GM21381 (cell line): ENCODE measurements at regions not wholly inside any gene's neighbourhood (a gene's known extent, or its start where the extent isn't known, plus 50 kb on each side); places are given as distances from the start of the nearest gene placed in this dataset.

Source experiments
- ATAC-seq: cut with Tn5 transposase; IDR thresholded peaks from one replicate; pipeline ENCODE4 v1.9.1; 2021; ENCODE audit warnings: mild to moderate bottlenecking, moderate library complexity; ENCODE audit not compliant: unreplicated experiment

- ATAC-seq, result no peak
These were observed 81.9 kb upstream of the CCDC28A start for GRCh38 chr6:138691595-138692057.

GRCh38 chr6:138692058-138692977 lies 81.3 kb upstream of the CCDC28A start:
- peak; percentile 59 for ATAC-seq

GRCh38 chr6:138692978-138693909 lies 80.3 kb upstream of the CCDC28A start:
- peak; percentile 57 for ATAC-seq

GRCh38 chr6:138695193-138695592 lies 78.4 kb upstream of the CCDC28A start:
- ATAC-seq, result no peak

GRCh38 chr6:138714493-138714892 lies 59.1 kb upstream of the CCDC28A start:
- no peak for ATAC-seq

GRCh38 chr6:138716013-138716412 lies 57.6 kb upstream of the CCDC28A start:
- no peak for ATAC-seq

- ATAC-seq, result no peak
These were observed 56.5 kb upstream of the CCDC28A start for GRCh38 chr6:138716971-138717665.

- no peak for ATAC-seq
These were observed 54.4 kb upstream of the CCDC28A start for GRCh38 chr6:138719011-138719635.

GRCh38 chr6:138719744-138720143 lies 53.8 kb upstream of the CCDC28A start:
- ATAC-seq, result no peak

- no peak for ATAC-seq
These were observed 50.9 kb upstream of the CCDC28A start for GRCh38 chr6:138722425-138723371.
